ENCODE measurements at regions not wholly inside any gene's neighbourhood (a gene's known extent, or its start where the extent isn't known, plus 50 kb on each side); places are given as distances from the start of the nearest gene placed in this dataset.

- TF ChIP-seq CTCF (IDR thresholded peaks at IDR 0.05; ENCODE audit: insufficient read depth, low read depth, low read length, missing control alignments) = no peak
- no peak for DNase-seq (ENCODE audit: low read depth)
- no peak overlapping the region for H3K4me3 ChIP-seq (ENCODE audit: low read depth, low read length)
Observed at GRCh38 chr4:57369446-57369845, 259.3 kb upstream of the IGFBP7 start.

GRCh38 chr4:57364255-57364654 is 254.1 kb upstream of the IGFBP7 start:
- TF ChIP-seq CTCF (IDR thresholded peaks at IDR 0.05; ENCODE audit: insufficient read depth, low read depth, low read length, missing control alignments) = no peak
- DNase-seq (ENCODE audit: low read depth) = no peak
- no peak overlapping the region for H3K4me3 ChIP-seq (ENCODE audit: low read depth, low read length)

- no peak for TF ChIP-seq CTCF (IDR thresholded peaks at IDR 0.05; ENCODE audit: insufficient read depth, low read depth, low read length, missing control alignments)
- no peak for DNase-seq (ENCODE audit: low read depth)
- no peak overlapping the region for H3K4me3 ChIP-seq (ENCODE audit: low read depth, low read length)
Observed at GRCh38 chr4:57363346-57363745, 253.2 kb upstream of the IGFBP7 start.

GRCh38 chr4:57360681-57361080 is 250.5 kb upstream of the IGFBP7 start:
- no peak for DNase-seq (ENCODE audit: low read depth)
- no peak for TF ChIP-seq CTCF (IDR thresholded peaks at IDR 0.05; ENCODE audit: insufficient read depth, low read depth, low read length, missing control alignments)
- H3K4me3 ChIP-seq (ENCODE audit: low read depth, low read length) = no peak overlapping the region

- no peak for TF ChIP-seq CTCF (IDR thresholded peaks at IDR 0.05; ENCODE audit: insufficient read depth, low read depth, low read length, missing control alignments)
- no peak for DNase-seq (ENCODE audit: low read depth)
Observed at GRCh38 chr4:57355101-57355665, 245.0 kb upstream of the IGFBP7 start.

GRCh38 chr4:57351731-57352130 is 241.5 kb upstream of the IGFBP7 start:
- no peak for DNase-seq (ENCODE audit: low read depth)
- no peak overlapping the region for H3K4me3 ChIP-seq (ENCODE audit: low read depth, low read length)
- no peak for TF ChIP-seq CTCF (IDR thresholded peaks at IDR 0.05; ENCODE audit: insufficient read depth, low read depth, low read length, missing control alignments)

More at GRCh38 chr4:57355101-57355665, 245.0 kb upstream of the IGFBP7 start:
- no peak overlapping the region for H3K4me3 ChIP-seq (ENCODE audit: low read depth, low read length)

GRCh38 chr4:57344296-57344695 is 234.1 kb upstream of the IGFBP7 start:
- no peak for DNase-seq (ENCODE audit: low read depth)
- TF ChIP-seq CTCF (IDR thresholded peaks at IDR 0.05; ENCODE audit: insufficient read depth, low read depth, low read length, missing control alignments) = no peak
- no peak overlapping the region for H3K4me3 ChIP-seq (ENCODE audit: low read depth, low read length)

All from GM12865 (cell line).